Tibial nerve (tissue), 4 donors: ENCODE measurements at regions not wholly inside any gene's neighbourhood (a gene's known extent, or its start where the extent isn't known, plus 50 kb on each side); places are given as distances from the start of the nearest gene placed in this dataset.

ENCODE experiments used
- EP300 ChIP-seq, 2 donors: sonication (generic); formaldehyde crosslinking; IDR thresholded peaks; one replicate each; pipeline ENCODE4 v1.6.1; 2017; ENCODE audit warnings: antibody characterized with exemption in 2 of 2, mild to moderate bottlenecking in 1 of 2
- POLR2A ChIP-seq, 2 donors: fragments of 450-650 bp; IDR thresholded peaks; one replicate each; pipeline ENCODE4 v1.6.1; 2017; ENCODE audit warnings: antibody characterized with exemption in 2 of 2, mild to moderate bottlenecking in 2 of 2, moderate library complexity in 2 of 2
- TF ChIP-seq, protein P1 (sequence below), 5 experiments: fragments of 200-600 bp in 3 of 5; fragments of 450-650 bp in 2 of 5; sonication (generic) in 3 of 5; IDR thresholded peaks; one replicate each; pipeline ENCODE4 v1.5.1; 2016 to 2019; ENCODE audit warnings: antibody characterized with exemption in 5 of 5, mild to moderate bottlenecking in 3 of 5, moderate library complexity in 2 of 5

DNA sequence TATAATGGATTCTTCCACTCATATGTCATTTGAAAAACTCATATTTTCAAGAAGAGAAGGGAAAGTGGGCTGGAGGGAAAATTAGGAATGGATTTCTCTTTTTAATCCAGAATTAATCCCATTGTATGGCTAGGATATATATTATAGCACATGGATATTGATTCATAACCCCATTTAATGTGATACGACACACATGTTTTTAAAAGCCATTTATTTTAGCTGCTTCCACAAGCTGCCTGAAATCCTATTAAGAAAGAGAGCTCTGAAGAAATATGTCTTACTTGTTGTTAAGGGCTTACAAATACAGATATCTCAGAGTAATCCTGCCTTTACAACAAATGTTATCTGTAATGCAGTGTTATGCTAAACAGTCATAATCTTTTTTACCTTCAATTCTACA, 598.6 kb downstream of the AMY1C start:
- TF ChIP-seq EP300 (IDR thresholded peaks at IDR 0.05) = no peak
- no peak for TF ChIP-seq POLR2A (IDR thresholded peaks at IDR 0.05)
- TF ChIP-seq, protein P1, sequence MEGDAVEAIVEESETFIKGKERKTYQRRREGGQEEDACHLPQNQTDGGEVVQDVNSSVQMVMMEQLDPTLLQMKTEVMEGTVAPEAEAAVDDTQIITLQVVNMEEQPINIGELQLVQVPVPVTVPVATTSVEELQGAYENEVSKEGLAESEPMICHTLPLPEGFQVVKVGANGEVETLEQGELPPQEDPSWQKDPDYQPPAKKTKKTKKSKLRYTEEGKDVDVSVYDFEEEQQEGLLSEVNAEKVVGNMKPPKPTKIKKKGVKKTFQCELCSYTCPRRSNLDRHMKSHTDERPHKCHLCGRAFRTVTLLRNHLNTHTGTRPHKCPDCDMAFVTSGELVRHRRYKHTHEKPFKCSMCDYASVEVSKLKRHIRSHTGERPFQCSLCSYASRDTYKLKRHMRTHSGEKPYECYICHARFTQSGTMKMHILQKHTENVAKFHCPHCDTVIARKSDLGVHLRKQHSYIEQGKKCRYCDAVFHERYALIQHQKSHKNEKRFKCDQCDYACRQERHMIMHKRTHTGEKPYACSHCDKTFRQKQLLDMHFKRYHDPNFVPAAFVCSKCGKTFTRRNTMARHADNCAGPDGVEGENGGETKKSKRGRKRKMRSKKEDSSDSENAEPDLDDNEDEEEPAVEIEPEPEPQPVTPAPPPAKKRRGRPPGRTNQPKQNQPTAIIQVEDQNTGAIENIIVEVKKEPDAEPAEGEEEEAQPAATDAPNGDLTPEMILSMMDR (IDR thresholded peaks at IDR 0.05) = no peak
